GM21529 (cell line): ENCODE measurements at regions not wholly inside any gene's neighbourhood (a gene's known extent, or its start where the extent isn't known, plus 50 kb on each side); places are given as distances from the start of the nearest gene placed in this dataset.
"Not testable (repeated sequence)": the region's sequence is repeated elsewhere in the genome, so short reads cannot be mapped to it uniquely, and the experiment has no call there.

Experiments
- ATAC-seq: cut with Tn5 transposase; IDR thresholded peaks from one replicate; pipeline ENCODE4 v1.9.1; 2021; ENCODE audit not compliant: unreplicated experiment

DNA sequence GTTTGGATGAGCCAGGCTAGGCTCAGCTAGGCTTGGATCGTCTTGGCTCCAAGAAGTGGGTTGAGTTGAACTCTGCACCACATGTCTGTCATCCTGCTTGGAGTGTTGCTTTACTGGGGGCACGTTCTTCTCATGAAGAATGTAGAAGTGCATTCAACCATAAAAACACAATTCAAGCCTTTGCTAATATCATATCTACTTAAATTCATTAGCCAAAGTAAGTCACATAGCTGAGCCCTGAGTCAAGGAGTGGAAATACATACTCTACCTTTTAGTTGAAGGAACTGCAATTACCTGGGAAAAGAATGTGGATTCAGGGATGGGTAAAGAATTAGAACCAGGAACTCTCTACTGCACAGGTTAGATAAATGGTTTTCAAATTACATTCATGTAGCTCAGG, 360.4 kb upstream of the KCNH7 start:
- no peak for ATAC-seq

DNA sequence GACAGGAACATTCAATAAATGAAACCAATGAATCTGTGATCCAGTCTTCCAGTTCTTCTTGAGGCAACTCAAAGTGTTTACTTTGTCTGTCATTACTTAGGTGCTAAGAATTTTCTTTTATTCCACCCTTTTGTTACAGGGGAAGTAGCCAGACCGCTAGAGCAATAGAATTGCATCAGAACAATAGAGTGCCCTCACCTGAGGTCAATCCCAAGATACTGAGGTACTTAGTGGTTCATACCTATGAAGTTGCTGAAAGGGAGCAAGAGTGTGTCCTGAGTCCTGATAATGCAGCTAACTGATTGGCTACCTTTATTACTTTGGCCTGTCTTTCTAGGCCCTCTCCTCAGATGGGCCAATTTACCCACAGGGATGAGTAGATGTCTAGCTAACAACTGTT, 359.4 kb upstream of the KCNH7 start:
- no peak for ATAC-seq

- no peak for ATAC-seq
These were observed 352.8 kb upstream of the KCNH7 start for GRCh38 chr2:163191372-163191771.

- no peak for ATAC-seq
These were observed 349.6 kb upstream of the KCNH7 start for GRCh38 chr2:163187995-163188655.

- ATAC-seq = no peak
These were observed 348.6 kb upstream of the KCNH7 start for GRCh38 chr2:163187119-163187518.

DNA sequence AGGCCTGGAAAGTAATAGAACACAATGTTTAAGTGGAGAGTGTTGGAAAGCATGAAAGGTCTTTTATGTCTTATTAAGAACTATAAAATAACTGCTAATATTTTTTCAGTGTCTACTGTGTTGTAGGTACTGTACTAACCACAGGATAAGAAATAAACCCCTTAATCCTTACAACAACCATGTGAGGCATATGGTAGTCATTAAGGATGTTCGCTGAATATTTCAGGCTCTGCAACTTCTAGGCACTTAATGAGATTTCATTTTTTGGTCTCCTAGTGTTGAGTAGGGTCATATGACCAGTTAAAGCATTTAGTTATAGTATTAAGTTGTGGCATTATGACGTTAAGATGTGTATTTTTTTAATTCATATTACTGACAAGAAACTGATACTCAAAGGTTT, 346.6 kb upstream of the KCNH7 start:
- ATAC-seq = no peak

DNA sequence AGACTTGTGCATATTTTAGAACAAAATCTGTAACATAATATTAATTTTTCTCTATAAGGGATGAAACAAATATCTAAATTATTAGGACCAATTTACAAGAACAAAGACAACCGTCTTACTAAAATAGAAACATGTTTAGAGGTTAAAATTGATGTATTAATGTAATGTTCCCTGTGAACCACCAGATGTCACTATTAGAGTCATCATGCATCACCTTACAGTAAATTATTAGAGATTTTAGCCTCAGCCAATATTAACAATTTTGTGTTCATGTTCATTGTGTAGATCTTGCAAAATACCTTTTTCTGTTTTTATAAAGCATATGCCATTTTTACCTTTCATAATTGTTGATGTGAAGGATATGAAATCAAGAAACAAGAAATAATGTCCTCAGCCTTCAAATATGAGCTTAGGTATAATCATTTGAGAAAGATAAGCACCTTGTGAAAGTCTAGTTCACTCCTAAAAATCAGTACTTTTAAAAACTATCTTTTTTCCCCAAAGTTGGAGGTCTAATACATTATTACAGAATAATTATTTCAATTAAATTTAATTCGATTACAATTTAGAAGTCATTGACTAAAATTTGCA, 344.3 kb upstream of the KCNH7 start:
- ATAC-seq = peak; percentile 85

DNA sequence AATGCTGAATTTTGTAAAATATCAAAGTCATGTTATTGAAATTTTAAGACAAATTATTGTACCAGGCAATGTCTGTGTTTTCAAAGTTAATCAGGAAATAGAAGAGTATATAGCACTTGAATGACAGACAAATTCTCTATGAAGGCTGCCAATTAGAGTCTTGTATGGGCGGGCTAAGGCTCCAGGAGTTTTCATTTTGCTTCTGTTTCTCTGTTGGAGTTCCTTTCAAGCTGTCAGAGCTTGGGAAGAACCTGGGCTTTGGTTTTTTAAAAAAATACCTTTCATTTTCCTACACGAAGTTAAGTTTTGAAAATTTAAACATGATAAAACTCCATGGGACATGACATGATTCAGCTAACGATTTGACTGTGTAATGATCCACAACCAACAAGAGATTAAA, 339.0 kb upstream of the KCNH7 start:
- ATAC-seq = no peak

- ATAC-seq = no peak
These were observed 336.7 kb upstream of the KCNH7 start for GRCh38 chr2:163175294-163175693.

DNA sequence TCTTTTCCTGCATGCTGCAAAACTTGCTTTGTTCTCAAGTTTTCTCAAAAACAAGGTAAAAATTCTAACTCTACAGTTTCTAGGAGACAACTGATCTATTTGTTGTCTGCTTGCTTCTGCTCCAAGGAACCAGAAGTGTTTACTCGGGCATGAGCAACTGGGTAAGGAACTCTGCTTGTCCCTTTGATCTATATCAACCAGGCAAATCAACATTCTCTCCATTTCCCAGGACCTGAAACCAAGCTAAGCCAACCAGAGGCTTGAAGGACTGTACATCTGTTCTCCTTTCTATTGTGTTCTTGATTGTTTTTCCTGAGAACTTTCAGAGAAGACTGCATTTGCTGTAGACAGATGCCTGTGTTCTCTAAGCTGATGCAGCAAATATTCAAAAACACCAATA, 335.0 kb upstream of the KCNH7 start:
- no peak for ATAC-seq

GRCh38 chr2:163171786-163172530, 333.4 kb upstream of the KCNH7 start:
- ATAC-seq = no peak

DNA sequence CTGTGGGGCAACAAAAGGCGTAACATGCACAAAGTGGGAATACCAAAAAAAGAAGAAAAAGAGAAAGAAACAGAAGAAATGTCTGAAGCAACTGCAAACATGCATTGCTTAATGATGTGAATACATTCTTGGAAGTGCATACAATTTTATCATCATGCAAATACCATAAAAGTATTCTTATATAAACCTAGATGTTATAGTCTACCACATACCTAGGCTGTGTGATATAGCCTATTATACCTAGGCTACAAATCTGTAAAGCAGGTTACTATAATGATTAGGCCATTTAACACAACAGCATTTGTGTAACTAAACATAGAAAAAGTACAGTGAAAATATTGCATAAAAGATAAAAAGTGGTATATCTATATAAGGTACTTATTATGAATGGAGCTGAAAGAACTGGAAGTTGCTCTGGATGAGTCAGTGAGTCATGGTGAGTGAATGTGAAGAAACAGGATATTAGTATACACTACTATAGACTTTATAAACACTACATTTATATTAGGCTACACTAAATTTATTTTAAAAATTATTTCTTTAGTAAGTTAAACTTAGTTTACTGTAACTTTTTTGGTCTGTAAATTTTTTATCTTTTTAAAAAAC, 319.4 kb upstream of the KCNH7 start:
- no peak for ATAC-seq

- ATAC-seq = no peak
These were observed 318.8 kb upstream of the KCNH7 start for GRCh38 chr2:163157411-163157810.

DNA sequence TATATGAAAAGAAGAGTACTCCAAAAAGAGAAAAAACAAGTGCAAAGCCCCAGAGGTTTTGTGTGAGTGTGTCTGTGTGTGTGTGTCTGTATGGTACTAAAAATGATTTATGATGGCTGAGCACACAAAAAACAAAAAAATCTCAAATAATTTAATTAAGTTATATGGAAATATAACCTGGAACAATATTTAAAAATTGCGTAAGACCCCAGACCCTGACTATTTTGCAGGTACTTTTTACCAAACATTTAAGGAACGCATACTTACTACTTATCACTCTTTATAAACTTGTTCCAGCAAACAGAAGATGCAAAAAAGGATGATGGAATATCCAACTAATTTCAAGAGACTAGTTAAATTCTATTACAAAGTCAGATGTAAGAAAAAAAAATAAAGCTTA, 317.4 kb upstream of the KCNH7 start:
- no peak for ATAC-seq

- peak; percentile 97 for ATAC-seq
These were observed 316.8 kb upstream of the KCNH7 start for GRCh38 chr2:163155279-163155883.

- no peak for ATAC-seq
These were observed 304.1 kb upstream of the KCNH7 start for GRCh38 chr2:163142618-163143017.

- no peak for ATAC-seq
These were observed 300.4 kb upstream of the KCNH7 start for GRCh38 chr2:163138947-163139346.

GRCh38 chr2:163135256-163135655, 296.7 kb upstream of the KCNH7 start:
- no peak for ATAC-seq

DNA sequence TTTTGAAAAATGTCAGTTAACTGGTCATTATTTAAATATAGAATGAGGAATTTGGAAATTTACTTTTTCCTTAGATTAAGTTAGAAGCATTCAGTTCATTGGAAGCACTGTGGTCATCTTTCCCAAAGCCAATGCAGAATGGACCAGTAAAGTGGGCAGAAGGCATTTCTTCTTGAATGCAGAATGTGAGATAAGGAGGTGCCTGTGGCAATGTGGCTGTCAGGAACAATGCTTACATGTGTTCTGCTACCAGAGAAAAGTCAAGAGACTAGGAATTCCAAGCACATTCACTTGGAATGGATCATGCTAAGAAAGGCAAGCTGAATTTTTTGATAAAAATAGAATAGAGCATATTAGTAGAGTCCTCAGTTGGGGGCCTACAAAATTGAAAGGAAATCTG, 295.0 kb upstream of the KCNH7 start:
- no peak for ATAC-seq

DNA sequence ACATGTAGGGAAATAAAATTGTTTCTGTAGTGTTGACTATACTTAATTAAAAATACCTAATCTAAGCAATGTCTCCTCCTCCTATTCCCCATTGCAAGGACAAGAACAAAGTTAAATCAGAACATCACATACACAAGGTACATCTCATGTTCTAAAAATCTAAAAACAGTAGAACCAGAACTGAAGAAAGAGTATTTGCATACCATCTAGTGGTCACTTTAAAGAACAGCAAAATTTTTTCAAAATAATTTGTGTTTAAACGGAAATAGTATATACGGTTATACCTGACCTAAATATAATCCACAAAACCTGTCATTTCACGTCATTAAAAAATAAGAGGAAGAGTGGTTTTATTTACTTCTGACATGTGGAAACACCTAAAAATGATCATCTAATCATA, 294.3 kb upstream of the KCNH7 start:
- ATAC-seq = peak; percentile 71

GRCh38 chr2:163132207-163132606, 293.6 kb upstream of the KCNH7 start:
- not testable (repeated sequence) for ATAC-seq

GRCh38 chr2:163123526-163123925, 285.0 kb upstream of the KCNH7 start:
- no peak for ATAC-seq
